Caki2 (cell line): ENCODE measurements at regions not wholly inside any gene's neighbourhood (a gene's known extent, or its start where the extent isn't known, plus 50 kb on each side); places are given as distances from the start of the nearest gene placed in this dataset.

Source experiments
- DNase-seq: peaks from one replicate; pipeline ENCODE4 v3.0.0-alpha.2; 2015; ENCODE audit warnings: low read depth
- in situ Hi-C: cut with HindIII; loops from 2 replicates; pipeline ENCODE4 v1.10.0; 2016; ENCODE audit warnings: low sequenced_read_pairs, low pct_unique_long_range_greater_than_20kb, mixed read lengths

DNA sequence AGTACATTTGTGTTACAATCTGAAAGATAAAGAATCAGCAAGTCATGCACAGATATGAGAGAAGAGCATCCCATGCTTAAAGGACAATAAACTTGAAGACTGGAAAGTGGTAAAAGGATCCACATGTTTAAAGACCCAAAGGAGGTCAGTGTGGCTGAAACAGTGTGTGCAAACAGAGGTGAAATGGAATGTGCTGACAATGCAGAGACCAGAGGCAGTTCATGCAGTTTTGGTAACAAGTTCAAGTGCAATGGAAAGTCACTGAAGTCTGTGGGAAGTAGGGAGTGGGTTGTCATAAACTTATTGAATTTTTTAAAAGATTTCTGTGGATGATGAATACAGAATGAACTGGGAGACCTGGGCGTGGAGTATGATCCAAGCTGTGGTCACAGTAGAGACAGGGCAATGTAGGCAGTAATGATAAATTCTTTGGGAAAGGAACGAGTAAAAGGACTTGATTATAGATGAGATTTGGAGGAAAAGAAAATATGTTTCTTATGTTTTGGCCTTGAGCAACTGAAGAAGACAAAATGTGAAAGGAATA lies 408.0 kb downstream of the HGF start:
- DNase-seq, result no peak
- in situ Hi-C loops, result no loop called here

DNA sequence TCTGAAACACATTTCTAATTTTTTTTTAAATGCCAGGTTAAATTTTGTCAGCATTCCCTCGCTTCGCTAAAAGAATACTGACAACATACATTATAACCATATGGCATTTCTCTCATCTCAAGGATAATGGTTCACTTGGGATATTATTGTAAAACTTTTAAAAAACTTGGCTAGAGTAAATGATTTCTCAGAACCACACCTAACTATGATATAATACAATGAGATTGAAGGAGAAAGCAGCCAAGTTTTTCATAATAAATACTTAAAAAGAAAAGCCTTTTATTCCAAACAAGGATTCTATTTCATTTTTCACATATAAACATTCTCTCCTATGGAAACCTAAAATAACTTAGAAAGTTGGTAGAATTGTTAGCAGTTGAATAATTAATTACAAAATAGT lies 413.9 kb downstream of the HGF start:
- in situ Hi-C loops, result no loop called here

GRCh38 chr7:81349044-81349443 lies 420.8 kb downstream of the HGF start:
- no peak for DNase-seq
- in situ Hi-C loops, result no loop called here

More for the DNA sequence above, 413.9 kb downstream of the HGF start:
- no peak for DNase-seq

- no peak for DNase-seq
Measured at GRCh38 chr7:81339946-81340345, 421.1 kb upstream of the SEMA3C start.

DNA sequence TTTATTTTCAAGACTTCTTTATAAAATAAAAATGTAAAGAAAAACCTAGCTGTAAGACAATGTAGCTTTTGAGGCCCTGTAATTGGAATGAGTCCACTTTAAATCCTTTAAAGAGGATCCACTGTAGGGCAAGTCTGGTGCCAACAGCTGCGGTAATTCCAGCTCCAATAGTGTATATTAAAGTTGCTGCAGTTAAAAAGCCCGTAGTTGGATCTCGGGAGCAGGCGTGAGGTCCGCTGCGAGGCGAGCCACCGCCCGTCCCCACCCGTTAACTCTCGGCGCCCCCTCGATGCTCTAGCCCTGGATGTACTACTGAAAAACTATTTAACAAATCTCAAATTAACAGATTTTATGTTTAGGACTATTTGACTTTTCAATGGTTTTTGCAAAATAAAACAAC lies 414.7 kb upstream of the SEMA3C start:
- no peak for DNase-seq
- in situ Hi-C loops, result no loop called here

More at GRCh38 chr7:81339946-81340345, 421.1 kb upstream of the SEMA3C start:
- in situ Hi-C loops, result no loop called here

DNA sequence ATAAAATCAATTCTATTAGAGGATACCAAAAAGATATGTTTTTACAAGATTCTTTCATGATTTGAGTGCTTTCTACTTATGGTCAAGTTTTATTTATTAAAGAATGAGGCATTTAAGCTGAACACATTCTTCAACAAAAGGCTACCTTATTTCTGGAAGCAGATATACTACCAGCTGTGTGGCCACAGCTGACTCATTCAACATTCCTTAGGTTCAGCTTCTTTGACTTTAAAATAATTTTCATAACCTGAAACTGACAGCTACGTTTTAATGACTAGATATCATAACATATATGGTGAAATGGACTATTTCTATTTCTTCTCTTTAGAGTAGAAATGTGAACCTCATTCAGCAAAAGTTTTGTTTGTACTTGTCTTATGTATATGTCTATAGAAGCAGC lies 414.2 kb upstream of the SEMA3C start:
- in situ Hi-C loops, result no loop called here
- no peak for DNase-seq

DNA sequence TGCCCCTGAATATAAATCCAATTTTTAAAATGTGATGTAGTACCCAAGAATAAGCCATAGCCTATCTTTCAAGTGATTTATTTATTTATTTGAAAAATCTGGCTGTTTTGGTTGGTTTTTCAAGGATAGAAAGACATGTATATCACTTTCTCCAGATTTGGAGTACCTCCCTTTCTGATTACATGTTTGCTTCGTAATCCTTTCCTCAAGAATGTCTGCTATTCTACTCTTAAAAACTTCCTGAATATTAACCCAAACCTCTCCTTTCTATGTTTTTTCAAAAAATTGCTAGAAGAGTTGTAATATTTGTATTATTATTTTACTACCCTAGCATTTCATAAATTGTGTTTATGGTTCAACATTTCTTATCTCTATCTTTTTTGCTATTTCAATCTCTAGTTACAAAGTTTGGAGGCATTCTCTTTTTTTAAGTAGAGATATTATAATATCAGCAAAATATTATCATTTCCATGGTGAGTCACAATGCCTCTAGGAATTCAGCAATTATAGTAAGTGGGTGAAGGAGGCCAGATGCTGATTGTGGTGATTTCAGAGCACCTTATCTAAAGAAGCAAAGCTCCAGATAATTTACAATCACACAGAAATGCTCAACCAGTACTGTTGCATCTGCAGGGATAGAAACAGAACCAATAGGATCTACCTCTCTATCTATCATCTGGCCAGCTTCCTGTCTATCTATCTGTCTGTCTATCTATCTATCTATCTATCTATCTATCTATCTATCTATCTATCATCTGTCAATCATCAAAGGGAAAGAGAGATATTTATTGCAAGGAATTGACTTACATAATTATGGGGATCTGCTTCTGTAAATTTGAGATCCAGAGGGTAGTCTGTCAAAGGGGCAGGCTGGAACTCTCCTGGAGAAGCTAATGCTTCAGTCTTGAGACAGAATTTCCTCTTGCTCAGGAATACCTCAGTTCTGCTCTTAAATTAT lies 412.5 kb upstream of the SEMA3C start:
- in situ Hi-C loops, result no loop called here
- DNase-seq, result no peak

DNA sequence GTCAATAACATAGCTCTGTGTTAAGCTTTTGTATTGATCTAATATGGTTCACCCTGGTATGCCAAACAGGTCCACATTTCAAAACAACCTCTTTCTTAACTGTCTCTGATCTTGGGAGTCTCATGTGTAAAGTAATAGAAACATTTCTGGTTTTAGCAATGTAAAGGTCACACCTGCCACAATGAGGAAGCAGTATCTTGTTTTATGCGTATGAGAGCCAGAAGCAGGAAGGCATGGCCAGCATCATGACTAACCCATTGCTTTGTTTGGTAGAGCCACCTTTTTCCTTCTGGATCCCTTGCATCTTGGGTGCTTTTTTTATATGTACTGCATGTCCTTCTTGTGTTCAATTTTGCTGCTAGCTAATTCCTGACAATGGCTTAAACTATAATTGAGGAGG lies 411.3 kb upstream of the SEMA3C start:
- no peak for DNase-seq
- in situ Hi-C loops, result no loop called here

DNA sequence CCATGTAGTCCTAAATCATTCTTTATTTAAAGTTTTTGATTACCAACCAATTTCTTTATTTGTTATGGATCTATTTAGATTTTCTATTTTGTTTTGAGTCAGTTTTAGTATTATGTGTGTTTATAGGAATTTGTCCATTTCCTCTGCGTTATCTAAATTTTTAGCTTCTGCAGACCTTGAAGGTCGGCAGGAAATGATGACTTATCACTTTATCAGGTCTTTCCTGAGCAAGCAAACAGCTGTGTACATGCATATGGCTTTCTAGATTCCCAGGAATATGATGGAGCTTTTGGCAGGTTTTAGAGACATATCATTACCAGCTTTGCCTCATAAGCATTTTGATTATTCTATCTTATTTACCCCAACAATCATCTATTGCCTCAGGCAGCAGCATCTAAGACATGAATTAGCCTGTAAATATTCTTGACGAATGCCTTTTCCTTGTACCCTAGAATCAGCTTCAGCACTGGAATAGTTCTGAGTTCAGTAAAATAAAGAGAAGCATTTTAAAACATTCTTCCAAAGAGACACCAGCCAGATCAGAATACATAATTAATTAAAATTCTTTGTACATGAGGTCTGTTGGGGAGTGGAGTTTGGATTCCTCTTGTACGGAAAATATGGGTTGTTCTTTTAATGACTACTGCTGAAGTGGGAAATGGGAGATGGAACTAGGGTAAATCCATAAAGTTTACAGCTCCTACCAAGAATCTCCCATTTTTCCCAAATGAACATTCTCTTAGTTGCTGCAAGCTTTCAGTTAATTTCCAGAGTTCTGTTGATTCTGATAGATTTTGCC lies 408.8 kb upstream of the SEMA3C start:
- in situ Hi-C loops, result no loop called here
- no peak for DNase-seq

DNA sequence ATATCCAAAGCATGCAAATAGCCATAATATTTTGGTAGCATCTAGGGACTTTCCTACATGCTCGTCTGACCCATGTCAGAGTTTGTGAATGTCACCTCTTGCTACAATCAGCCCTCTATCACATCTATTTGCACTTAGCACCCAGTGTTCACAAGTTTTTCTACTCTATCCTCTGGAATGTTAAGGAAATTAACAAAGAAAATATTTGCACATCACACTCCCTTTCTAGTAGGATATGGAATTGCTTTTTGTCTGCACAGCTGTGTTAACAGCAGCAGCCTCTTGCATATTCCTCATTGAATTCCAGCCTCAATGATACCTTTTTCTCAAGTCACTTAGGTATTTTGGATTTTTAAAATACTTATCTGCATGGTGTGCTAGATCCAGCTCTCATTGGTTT lies 403.1 kb upstream of the SEMA3C start:
- no peak for DNase-seq
- in situ Hi-C loops, result no loop called here

GRCh38 chr7:81317741-81318140 lies 398.9 kb upstream of the SEMA3C start:
- in situ Hi-C loops, result no loop called here
- no peak for DNase-seq

DNA sequence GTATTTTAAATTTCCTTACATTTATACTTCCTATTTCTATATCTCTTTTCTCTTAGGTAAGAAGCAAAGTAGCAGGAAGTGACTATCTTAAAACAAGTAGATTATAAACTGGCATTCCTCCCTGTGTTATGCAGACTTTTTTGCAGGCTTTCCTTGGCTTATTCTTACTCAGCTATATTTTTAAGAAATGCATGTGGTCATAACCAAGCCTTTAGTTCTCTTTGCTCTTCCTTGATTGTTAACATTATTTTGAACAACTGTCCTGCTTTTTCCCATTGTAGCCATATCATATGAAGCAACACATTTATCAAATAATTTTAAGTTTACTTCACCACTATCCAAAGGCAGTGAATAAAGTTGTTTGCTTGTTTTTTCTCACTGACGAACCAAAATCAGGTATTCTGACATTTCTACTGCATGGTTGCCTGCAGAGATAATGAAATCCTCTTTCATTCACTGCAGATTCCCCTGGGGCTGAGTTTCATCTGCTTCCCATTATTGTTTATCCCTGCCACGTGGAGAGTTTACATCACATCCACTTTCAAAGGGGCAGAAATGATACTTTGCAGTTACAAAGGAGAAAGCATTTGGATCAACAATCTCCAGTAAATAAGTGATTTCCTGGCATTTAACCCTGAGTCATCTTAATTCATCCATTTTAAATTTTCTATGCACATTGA lies 389.9 kb upstream of the SEMA3C start:
- no peak for DNase-seq
- in situ Hi-C loops, result no loop called here

- in situ Hi-C loops, result no loop called here
- no peak for DNase-seq
Measured at GRCh38 chr7:81301815-81302214, 383.0 kb upstream of the SEMA3C start.

DNA sequence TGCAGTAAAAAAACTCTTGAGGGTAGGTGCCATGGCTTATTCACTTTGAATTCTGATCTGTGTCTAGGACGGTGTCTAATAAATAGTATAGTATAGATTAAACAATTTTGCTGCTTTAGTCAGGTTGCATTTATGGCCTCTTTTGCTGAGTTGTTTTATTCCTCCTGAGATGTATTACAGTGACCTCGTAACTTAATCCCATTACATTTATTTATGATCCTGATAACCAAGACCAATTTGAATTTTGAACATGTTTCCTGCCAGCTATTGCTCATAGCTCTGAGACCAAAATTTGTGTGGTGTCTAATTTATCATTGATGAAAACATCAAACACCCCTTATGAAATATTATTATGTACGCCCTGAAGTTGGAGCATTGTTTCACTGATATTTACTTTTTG lies 381.9 kb upstream of the SEMA3C start:
- in situ Hi-C loops, result no loop called here
- no peak for DNase-seq

GRCh38 chr7:81299711-81300110 lies 380.9 kb upstream of the SEMA3C start:
- no peak for DNase-seq
- in situ Hi-C loops, result no loop called here

GRCh38 chr7:81298951-81299666 lies 380.3 kb upstream of the SEMA3C start:
- DNase-seq, result peak; percentile 78
- in situ Hi-C loops, result no loop called here

GRCh38 chr7:81297317-81297716 lies 378.5 kb upstream of the SEMA3C start:
- DNase-seq, result no peak
- in situ Hi-C loops, result no loop called here

DNA sequence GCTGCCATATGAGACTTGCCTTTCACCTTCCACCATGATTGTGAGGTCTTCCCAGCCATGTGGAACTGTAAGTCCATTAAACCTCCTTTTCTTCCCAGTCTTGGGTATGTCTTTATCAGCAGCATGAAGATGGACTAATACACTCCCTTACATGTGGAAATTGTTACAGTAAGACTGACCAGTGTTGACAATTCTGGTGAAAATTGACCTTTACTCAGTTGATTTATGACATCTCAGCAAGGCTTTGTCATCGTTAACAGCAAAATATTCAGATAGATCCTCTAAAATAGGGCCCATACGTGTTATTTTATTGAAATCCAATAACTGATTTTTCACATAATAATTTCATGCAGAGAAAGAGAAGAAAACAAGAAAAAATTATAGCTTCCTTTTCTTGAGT lies 377.9 kb upstream of the SEMA3C start:
- in situ Hi-C loops, result no loop called here
- DNase-seq, result no peak
